Left kidney (tissue), 1 donor: ENCODE measurements at regions not wholly inside any gene's neighbourhood (a gene's known extent, or its start where the extent isn't known, plus 50 kb on each side); places are given as distances from the start of the nearest gene placed in this dataset.

Experiments
- DNase-seq: peaks from one replicate; pipeline ENCODE4 v3.0.0-alpha.2; 2013

DNA sequence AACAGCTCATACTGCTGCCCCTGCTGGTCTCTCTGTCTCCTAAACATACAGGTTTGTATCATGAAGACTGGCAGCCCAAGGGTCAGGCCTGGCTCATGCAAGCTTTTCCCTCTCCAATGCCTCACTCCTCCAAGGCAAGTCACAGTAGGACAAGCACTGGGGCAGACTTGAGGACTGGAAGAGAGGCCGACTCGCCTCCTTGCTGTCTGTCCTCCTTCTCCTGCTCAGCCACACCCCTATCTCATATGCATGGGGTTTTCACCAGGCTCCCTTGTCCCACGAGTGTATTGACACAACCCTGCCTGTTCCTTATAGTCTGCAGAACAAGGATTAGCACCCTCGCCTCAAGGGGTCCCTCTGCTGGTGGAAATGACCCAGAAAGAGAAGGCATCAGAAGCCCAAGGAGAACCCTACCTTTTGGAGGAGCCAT lies 223.7 kb downstream of the SOX11 start:
- DNase-seq = no peak

DNA sequence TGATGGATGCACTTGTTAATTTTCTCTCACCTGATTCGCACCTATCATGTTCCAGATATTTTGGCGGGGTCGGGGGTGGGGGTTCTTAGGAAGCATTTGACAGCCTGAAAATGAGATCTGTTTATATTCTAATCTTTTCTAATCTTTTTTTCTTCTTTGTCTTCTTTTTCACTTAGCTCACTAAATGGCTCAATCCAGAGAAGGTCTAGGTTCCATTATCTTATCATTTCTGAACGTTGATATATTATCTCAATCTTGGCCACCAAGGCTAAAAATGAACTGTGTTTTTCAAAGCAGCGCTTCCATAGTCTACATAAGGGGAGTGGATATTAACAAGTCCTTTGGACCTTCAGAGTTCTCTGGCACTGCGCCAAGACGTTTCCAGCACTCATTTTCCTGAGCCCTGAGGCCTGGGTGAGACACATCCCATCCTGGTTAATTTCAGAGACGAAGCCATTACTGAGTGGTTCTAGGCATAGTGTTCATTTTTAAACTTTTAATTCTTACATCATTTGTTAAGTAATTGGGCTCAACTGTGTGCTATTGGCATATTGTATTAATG lies 229.0 kb downstream of the SOX11 start:
- no peak for DNase-seq

DNA sequence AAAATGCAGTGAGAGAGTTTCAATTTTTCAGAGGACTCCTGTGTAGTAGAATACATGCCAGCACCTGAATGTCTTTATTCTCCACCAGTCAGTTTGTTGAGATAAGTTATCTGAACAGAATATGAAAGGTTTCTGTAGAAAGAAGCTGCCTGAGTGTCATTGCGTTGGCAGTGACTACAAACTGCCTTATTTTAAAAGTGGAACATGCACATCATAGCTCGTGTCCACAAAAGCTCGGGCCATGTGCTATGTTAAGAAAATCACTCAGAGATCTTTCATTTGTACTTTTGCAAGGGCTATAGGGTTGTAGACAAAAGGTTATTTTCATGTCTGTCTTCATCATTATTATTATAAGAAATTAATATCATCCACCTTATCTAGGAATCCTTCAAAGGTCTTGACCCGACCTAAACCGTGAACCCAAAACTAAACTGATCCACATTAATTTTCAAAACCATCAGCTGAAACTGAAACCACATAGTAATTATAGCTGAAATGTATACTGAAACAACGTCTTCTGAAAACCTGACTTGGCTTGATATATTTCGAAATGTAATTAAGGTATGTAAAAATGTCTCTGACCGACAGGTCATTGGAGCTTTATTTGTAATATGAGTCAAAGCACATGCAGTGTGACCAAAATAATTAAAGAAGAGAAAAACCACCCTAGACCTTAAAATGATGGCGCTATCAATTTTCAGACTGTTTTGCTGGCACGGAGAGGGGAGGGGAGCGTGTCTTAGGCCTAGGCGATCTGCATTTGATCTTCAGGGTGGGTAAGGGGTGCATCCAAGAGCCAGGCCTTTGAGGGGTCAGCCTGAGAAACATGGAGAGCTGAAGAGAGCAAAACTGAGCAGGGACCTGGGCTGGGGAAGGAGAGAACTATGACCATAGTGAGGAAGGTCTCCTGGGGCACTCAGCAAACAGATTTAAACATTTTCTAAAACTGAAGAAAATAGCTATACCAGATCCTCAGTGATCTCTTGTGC lies 232.1 kb downstream of the SOX11 start:
- no peak for DNase-seq

DNA sequence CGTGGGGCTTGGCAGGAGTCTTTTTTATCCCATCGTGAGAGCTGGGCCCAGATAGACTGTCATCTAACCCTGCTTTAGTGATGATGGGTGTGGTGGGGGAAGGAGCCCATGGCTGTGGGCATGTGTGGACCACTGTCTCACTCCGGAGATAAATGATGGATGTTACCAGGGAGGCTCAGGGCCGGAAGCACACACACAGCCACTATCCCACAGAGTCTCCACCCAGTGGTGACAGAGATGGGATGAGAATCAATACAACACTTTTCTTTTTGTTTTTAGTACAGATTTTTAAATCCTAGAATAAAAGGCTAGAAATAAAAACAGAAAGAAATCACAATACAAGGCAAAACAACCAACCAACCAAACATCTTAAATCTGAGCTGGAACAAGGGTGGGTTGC lies 233.4 kb downstream of the SOX11 start:
- no peak for DNase-seq

- no peak for DNase-seq
Measured at GRCh38 chr2:5926871-5927512, 234.8 kb downstream of the SOX11 start.

DNA sequence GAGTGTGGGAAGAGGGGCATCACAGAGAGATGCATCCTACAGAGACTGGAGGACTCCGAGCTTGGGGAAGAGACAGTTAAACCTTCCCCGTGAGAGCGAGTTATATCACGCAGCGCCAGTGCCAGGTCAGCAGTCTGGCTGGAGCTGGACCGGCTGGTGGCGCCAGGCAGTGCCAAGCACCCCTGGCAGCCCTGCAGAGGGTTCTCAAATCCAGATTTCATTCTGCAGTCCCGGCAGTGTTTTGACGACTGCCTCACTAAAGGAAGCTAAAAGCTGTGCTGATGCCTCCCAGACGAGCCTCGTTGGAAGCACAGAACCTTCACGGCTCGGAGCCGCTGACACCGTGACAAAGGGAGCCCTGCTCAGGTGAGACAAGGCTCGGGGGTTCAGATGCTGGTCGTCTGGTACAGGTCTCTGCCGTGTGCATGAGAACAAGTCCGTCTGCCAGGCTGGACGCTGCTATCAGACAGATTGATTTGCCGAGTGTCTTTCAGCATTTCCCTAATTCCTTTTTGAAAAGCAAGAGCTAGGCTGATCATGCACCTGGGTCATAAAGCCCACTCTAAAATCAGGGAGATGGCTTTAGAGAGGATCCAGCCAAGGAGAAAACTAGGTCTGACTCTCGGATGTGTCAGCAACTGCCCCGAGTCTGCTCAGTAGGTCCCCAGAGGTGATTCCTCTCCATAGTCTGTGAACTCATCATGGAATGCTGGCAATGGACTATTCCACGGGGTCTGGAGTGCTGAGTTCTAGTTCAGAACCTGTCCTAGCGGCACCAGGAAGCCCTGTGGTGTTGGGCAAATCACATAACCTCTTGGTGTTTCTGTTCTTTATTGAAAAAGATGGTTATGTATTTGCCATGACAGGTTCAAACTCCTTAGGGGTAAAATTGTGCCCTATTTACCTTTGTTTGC lies 240.6 kb downstream of the SOX11 start:
- no peak for DNase-seq

- no peak for DNase-seq
Measured at GRCh38 chr2:5933669-5934068, 241.5 kb downstream of the SOX11 start.

DNA sequence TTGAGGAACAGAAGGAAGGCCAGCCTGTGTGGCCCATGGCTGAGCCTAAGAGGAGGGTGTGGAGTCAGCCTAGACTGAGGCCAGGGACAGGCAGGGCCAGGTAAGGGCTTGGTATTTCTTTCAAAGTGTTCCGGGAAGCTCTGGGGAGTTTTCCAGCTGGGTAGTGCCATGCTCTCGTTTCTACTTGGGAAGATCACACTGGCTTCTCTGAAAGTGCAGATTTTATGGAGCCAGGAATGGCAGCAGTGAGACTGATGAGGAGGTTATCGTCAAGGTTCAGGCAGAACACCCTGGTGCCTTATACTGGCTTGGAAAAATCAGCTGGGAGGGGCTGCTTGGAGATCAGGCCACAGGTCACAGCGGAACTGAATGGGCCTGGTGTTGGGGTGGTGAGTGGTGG lies 245.1 kb downstream of the SOX11 start:
- DNase-seq = no peak

DNA sequence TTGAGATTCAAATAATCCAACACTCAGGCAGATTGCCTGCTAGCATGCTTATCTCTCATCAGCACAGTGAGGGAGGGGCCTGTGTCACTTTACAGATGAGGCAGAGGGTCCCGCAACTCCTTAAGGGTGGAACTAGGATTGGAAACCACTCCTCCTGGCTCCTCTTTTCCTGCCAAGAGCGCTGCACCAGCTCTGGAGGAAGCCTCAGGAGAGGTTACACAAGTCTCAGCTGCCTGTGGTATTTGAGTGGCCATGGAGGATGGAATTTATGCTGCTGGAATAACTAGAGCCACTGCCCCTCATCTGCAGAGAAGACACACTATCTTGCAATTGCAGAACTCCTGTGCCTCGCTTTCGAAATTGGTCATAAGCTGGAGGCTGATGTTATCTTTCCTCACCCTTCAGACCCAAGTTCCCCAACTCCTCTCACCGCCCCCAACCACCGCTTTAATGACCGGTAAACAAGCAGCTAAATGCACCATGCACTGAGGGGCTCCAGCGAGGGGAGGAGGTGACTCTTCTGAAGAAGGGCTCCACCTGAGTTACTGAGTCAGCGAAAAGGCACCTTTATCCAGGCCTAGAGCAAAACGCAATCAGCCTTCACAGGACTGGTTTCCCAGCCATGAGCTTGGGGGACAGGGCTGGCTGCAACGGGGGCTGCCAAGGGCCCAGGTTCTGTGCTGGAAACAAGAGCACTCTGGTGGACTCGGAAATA lies 245.8 kb downstream of the SOX11 start:
- DNase-seq = no peak

- no peak for DNase-seq
Measured at GRCh38 chr2:5938566-5938896, 246.3 kb downstream of the SOX11 start.

DNA sequence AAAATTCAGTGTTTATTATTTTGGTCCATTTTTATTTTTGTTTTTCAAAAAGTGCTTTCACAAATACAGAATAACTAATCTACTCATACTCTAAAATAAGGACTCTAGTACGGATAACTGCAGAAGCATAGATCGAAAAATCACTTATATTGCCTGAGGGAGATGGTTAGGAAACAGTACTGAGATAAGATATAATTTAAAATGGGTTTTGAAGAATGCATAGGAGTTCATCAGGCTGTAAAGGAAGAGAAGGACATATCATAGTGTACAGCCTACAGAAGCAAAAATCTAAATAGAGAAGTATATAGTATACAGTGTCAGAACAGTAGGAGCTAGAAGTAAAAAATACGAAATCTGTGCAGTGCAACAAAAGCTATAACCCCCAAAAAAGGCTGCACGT lies 247.4 kb downstream of the SOX11 start:
- DNase-seq = no peak

- no peak for DNase-seq
Measured at GRCh38 chr2:5940596-5941535, 248.7 kb downstream of the SOX11 start.

DNA sequence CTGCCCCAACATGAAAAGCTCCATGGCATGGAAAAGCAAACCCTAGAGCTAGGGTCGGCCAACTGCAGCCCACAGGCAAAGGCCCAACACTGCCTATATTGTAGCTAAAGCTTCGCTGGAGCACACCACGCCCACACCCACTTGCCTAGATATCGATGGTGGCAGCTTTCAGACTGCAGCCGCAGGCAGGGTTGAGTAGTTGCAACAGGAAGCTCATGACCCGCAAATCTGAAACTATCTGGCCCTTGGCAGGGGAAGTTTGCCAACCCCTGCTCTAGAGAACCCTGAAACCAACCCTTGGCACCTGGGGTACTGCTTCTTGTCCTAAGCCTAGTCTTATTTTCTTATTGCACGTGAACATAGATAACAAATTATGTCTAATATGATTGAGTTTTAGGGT lies 250.0 kb downstream of the SOX11 start:
- DNase-seq = no peak

DNA sequence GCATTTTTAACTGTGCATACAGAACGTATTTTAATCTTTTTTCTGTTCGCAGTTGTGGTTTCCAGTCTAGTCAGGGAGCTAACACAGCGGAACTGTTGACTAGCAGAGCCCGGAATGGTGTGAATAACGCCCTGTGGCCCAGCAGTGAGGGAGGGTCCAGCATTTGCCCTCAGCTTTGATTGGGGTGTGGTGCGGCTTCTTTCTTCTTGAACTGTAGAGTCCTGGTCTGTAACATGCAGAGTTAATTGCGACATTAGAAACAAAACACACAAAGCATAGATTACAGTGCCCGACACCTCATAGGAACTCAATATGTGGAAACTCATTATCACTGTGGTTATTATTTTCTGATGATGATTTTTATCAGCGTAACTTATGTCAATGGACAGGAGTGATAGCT lies 253.6 kb downstream of the SOX11 start:
- no peak for DNase-seq

- no peak for DNase-seq
Measured at GRCh38 chr2:5946225-5947115, 254.3 kb downstream of the SOX11 start.

GRCh38 chr2:5950736-5951135 lies 258.6 kb downstream of the SOX11 start:
- DNase-seq = no peak

GRCh38 chr2:5951471-5951870 lies 259.3 kb downstream of the SOX11 start:
- DNase-seq = no peak

- no peak for DNase-seq
Measured at GRCh38 chr2:5953525-5953924, 261.3 kb downstream of the SOX11 start.

DNA sequence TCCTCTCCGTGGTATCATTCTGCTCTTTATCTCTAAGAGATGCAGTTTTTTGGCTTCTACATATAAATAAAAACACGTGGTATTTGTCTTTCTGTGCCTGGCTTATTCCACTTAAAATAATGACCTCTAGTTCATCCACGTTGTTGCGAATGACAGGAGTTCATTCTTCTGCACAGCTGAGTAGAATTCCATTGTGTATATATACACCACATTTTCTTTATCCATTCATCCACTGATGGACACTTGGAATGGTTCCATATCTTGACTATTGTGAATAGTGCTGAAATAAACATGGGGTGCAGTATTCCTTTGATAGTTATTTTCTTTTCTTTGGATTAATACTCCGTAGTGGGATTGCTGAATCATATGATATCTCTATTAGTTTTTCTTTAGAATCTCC lies 262.3 kb downstream of the SOX11 start:
- no peak for DNase-seq
